ENCODE measurements at regions not wholly inside any gene's neighbourhood (a gene's known extent, or its start where the extent isn't known, plus 50 kb on each side); places are given as distances from the start of the nearest gene placed in this dataset.

GRCh38 chr2:146295080-146295670, 1549.7 kb upstream of the ACVR2A start:
- Histone ChIP-seq H3K9ac (ENCODE audit: low read depth, low read length) (no peak overlapping the region), H3K36me3 (ENCODE audit: control insufficient read depth, insufficient read depth, low read length) (no peaks in the 10 kb centered on the region), H3K4me1 (ENCODE audit: control insufficient read depth, insufficient read depth, low read length) (no peaks in the 10 kb centered on the region), H3K27me3 (ENCODE audit: control insufficient read depth, insufficient read depth, low read length) (no peaks in the 10 kb centered on the region), H3K9me3 (ENCODE audit: control insufficient read depth, insufficient read depth, low read length) (peaks cover 30% of the 10 kb centered on the region), H3K27ac (ENCODE audit: low read depth, low read length) (no peak overlapping the region), H3K4me3 (ENCODE audit: low read depth, low read length) (no peak overlapping the region)

DNA sequence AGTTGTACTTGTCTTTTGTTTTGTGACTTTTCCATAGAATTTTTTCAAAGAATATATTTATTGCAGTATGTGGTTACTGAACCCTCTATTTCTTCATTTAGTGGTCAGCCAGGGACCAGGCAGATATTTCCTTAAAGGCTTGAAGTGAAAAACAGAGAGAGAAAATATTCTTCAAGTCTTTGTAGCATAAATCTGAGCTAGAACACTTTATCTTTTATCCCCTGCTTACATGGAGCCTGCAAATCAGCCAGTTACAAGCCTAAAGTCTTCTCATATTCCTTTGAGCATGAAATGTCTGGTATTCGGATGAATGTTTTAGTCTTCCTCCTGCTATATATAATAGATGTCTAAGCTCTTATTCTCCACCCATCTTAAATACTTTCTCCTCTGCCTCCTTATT, 1557.5 kb upstream of the ACVR2A start:
- Histone ChIP-seq H3K9ac (ENCODE audit: low read depth, low read length) (no peak overlapping the region), H3K9me3 (ENCODE audit: control insufficient read depth, insufficient read depth, low read length) (peaks cover 4% of the 10 kb centered on the region; the same call in 1 of the 2 replicates), H3K4me3 (ENCODE audit: low read depth, low read length) (no peak overlapping the region), H3K4me1 (ENCODE audit: control insufficient read depth, insufficient read depth, low read length) (no peaks in the 10 kb centered on the region), H3K27me3 (ENCODE audit: control insufficient read depth, insufficient read depth, low read length) (no peaks in the 10 kb centered on the region), H3K27ac (ENCODE audit: low read depth, low read length) (no peak overlapping the region), H3K36me3 (ENCODE audit: control insufficient read depth, insufficient read depth, low read length) (no peaks in the 10 kb centered on the region)

DNA sequence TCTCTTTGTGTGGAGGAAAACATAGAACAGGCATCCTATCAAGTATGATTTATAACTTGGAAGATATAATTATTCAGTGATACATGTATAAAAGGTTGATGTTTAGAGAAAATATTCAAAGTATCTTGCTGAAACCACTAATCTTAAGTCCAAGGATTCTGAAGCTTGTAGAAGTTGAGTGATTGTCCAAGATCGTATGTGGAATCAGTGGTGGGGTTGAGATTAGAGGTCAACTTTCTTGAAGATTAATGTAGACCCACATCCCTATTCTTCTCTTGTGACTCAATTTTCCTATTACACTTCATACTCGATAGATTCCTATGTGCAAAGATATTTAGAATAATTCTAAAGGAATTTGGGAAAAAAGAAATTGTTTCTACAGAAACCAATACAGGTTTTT, 1565.9 kb upstream of the ACVR2A start:
- Histone ChIP-seq H3K27me3 (ENCODE audit: control insufficient read depth, insufficient read depth, low read length) (no peaks in the 10 kb centered on the region), H3K9me3 (ENCODE audit: control insufficient read depth, insufficient read depth, low read length) (no peaks in the 10 kb centered on the region), H3K9ac (ENCODE audit: low read depth, low read length) (no peak overlapping the region), H3K4me3 (ENCODE audit: low read depth, low read length) (no peak overlapping the region), H3K4me1 (ENCODE audit: control insufficient read depth, insufficient read depth, low read length) (no peaks in the 10 kb centered on the region), H3K36me3 (ENCODE audit: control insufficient read depth, insufficient read depth, low read length) (no peaks in the 10 kb centered on the region), H3K27ac (ENCODE audit: low read depth, low read length) (no peak overlapping the region)

GRCh38 chr2:146271131-146271831, 1573.5 kb upstream of the ACVR2A start:
- no peak overlapping the region for H3K4me3 ChIP-seq (ENCODE audit: low read depth, low read length)
- peaks cover 7% of the 10 kb centered on the region; the same call in 1 of the 2 replicates for H3K4me1 ChIP-seq (ENCODE audit: control insufficient read depth, insufficient read depth, low read length)

GRCh38 chr2:146270618-146271017, 1574.2 kb upstream of the ACVR2A start:
- H3K4me1 ChIP-seq (ENCODE audit: control insufficient read depth, insufficient read depth, low read length), result peaks cover 7% of the 10 kb centered on the region; the same call in 1 of the 2 replicates
- H3K36me3 ChIP-seq (ENCODE audit: control insufficient read depth, insufficient read depth, low read length), result no peaks in the 10 kb centered on the region
- H3K4me3 ChIP-seq (ENCODE audit: low read depth, low read length), result no peak overlapping the region
- no peak overlapping the region for H3K27ac ChIP-seq (ENCODE audit: low read depth, low read length)
- H3K9ac ChIP-seq (ENCODE audit: low read depth, low read length), result no peak overlapping the region
- no peaks in the 10 kb centered on the region for H3K27me3 ChIP-seq (ENCODE audit: control insufficient read depth, insufficient read depth, low read length)
- no peaks in the 10 kb centered on the region for H3K9me3 ChIP-seq (ENCODE audit: control insufficient read depth, insufficient read depth, low read length)

More at GRCh38 chr2:146271131-146271831, 1573.5 kb upstream of the ACVR2A start:
- Histone ChIP-seq H3K27me3 (ENCODE audit: control insufficient read depth, insufficient read depth, low read length) (no peaks in the 10 kb centered on the region), H3K9me3 (ENCODE audit: control insufficient read depth, insufficient read depth, low read length) (no peaks in the 10 kb centered on the region), H3K36me3 (ENCODE audit: control insufficient read depth, insufficient read depth, low read length) (no peaks in the 10 kb centered on the region), H3K9ac (ENCODE audit: low read depth, low read length) (no peak overlapping the region), H3K27ac (ENCODE audit: low read depth, low read length) (no peak overlapping the region)

DNA sequence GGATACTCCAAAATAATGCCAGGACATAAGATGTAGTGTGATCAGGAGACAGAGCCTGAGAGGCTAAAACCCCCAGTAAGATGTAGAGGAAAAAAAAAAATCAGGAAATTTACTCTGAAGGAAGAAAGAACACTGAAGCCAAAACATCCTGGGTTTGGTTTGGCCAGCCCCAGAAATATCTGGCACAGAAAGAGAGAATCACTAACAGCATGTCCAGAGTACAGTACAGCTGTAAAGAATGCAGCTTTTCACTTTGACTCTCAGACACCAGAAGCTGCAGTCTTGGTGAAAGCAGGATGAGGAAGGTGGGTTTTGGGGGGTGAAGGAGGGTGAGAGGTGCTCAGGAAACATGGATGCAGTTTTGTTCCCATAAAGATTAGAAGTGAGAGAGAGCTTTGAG, 1577.7 kb upstream of the ACVR2A start:
- Histone ChIP-seq H3K4me1 (ENCODE audit: control insufficient read depth, insufficient read depth, low read length) (peaks cover 7% of the 10 kb centered on the region; the same call in 1 of the 2 replicates), H3K4me3 (ENCODE audit: low read depth, low read length) (no peak overlapping the region), H3K27ac (ENCODE audit: low read depth, low read length) (no peak overlapping the region), H3K27me3 (ENCODE audit: control insufficient read depth, insufficient read depth, low read length) (no peaks in the 10 kb centered on the region), H3K9me3 (ENCODE audit: control insufficient read depth, insufficient read depth, low read length) (no peaks in the 10 kb centered on the region), H3K36me3 (ENCODE audit: control insufficient read depth, insufficient read depth, low read length) (no peaks in the 10 kb centered on the region), H3K9ac (ENCODE audit: low read depth, low read length) (no peak overlapping the region)

DNA sequence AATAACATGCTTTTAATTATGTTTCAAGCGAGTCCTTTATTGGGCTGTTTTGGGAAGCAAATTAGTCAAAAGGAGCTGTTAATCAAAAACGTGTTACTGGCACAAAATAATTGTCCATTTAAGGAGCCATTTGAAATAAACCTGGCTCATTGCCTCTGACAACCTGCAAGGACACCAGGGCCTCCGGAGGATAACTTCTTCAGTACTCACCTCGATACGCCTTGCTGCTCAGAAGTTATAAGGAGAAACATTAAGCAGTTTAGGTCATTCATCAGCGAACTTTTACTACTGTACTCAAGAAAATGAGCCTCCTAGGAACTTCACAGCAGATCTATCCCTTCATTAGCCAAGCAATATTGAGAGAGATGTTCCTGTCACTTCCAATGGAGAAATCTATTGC, 1579.2 kb upstream of the ACVR2A start:
- Histone ChIP-seq H3K9me3 (ENCODE audit: control insufficient read depth, insufficient read depth, low read length) (no peaks in the 10 kb centered on the region), H3K36me3 (ENCODE audit: control insufficient read depth, insufficient read depth, low read length) (no peaks in the 10 kb centered on the region), H3K27me3 (ENCODE audit: control insufficient read depth, insufficient read depth, low read length) (no peaks in the 10 kb centered on the region), H3K4me1 (ENCODE audit: control insufficient read depth, insufficient read depth, low read length) (no peaks in the 10 kb centered on the region), H3K27ac (ENCODE audit: low read depth, low read length) (no peak overlapping the region), H3K4me3 (ENCODE audit: low read depth, low read length) (no peak overlapping the region), H3K9ac (ENCODE audit: low read depth, low read length) (no peak overlapping the region)

DNA sequence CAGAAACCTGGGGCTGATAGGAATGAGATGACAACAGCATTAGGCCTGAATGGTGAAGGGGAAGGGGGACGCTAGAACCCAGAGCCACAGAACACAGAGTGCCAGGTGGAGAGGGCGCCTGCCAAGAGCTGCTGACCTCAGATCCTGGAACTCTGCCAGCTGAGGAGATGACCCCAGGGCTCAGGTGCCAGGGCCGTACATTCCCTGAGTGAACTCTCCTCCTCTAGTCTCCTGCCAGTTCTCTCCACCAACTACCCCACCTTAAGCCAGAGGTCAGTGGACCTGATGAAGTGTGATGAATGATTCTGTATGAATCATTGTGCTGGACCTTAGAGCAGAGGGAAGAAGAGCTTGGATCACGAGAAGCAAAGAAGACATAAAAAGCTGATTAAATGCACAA, 1582.2 kb upstream of the ACVR2A start:
- no peaks in the 10 kb centered on the region for H3K36me3 ChIP-seq (ENCODE audit: control insufficient read depth, insufficient read depth, low read length)
- H3K27me3 ChIP-seq (ENCODE audit: control insufficient read depth, insufficient read depth, low read length), result no peaks in the 10 kb centered on the region

DNA sequence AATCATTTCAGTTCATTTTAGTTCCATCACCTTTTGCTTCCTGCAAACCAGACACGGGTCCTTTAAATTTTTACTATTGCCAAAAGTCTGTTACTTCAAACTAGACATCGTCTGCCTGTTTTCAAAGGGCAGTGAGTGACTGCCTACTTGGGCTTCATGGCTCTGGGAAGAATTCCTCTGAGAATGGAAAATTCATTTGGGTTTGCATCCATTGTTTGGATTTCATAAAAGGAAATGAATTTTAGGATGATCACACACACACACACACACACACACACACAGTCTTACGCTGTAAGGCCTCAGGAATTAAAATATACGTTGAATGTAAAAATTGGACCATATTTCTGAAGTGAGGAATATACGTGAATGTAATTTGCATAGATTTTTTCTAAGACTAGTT, 1584.3 kb upstream of the ACVR2A start:
- Histone ChIP-seq H3K36me3 (ENCODE audit: control insufficient read depth, insufficient read depth, low read length) (no peaks in the 10 kb centered on the region), H3K4me3 (ENCODE audit: low read depth, low read length) (no peak overlapping the region), H3K9ac (ENCODE audit: low read depth, low read length) (no peak overlapping the region)

More for the DNA sequence above, 1582.2 kb upstream of the ACVR2A start:
- Histone ChIP-seq H3K4me3 (ENCODE audit: low read depth, low read length) (no peak overlapping the region), H3K9ac (ENCODE audit: low read depth, low read length) (no peak overlapping the region), H3K4me1 (ENCODE audit: control insufficient read depth, insufficient read depth, low read length) (no peaks in the 10 kb centered on the region), H3K27ac (ENCODE audit: low read depth, low read length) (no peak overlapping the region), H3K9me3 (ENCODE audit: control insufficient read depth, insufficient read depth, low read length) (no peaks in the 10 kb centered on the region)

DNA sequence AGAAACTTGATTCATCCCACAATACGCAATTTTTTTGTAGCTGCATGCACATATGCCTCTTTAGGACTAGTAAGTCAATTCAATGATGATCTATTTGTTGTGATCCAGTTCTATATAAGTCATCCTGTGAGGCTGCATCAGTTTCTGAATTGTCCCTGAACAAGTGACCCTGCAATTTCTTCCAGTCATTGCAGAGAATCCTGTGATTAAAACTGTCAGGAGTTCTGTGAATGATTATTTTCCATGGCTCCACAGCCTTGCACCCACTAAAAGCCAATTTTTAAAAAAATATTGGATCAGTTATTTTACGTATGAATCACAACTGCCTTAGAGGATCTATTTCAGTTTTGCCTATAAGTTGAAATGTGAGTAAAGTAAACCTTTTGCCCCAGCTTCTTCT, 1585.0 kb upstream of the ACVR2A start:
- H3K27ac ChIP-seq (ENCODE audit: low read depth, low read length), result no peak overlapping the region
- H3K27me3 ChIP-seq (ENCODE audit: control insufficient read depth, insufficient read depth, low read length), result no peaks in the 10 kb centered on the region
- no peak overlapping the region for H3K4me3 ChIP-seq (ENCODE audit: low read depth, low read length)
- no peaks in the 10 kb centered on the region for H3K36me3 ChIP-seq (ENCODE audit: control insufficient read depth, insufficient read depth, low read length)
- H3K9ac ChIP-seq (ENCODE audit: low read depth, low read length), result no peak overlapping the region
- no peaks in the 10 kb centered on the region for H3K9me3 ChIP-seq (ENCODE audit: control insufficient read depth, insufficient read depth, low read length)
- no peaks in the 10 kb centered on the region for H3K4me1 ChIP-seq (ENCODE audit: control insufficient read depth, insufficient read depth, low read length)

More for the DNA sequence above, 1584.3 kb upstream of the ACVR2A start:
- Histone ChIP-seq H3K4me1 (ENCODE audit: control insufficient read depth, insufficient read depth, low read length) (no peaks in the 10 kb centered on the region), H3K27me3 (ENCODE audit: control insufficient read depth, insufficient read depth, low read length) (no peaks in the 10 kb centered on the region), H3K27ac (ENCODE audit: low read depth, low read length) (no peak overlapping the region), H3K9me3 (ENCODE audit: control insufficient read depth, insufficient read depth, low read length) (no peaks in the 10 kb centered on the region)

- H3K27me3 ChIP-seq (ENCODE audit: control insufficient read depth, insufficient read depth, low read length), result no peaks in the 10 kb centered on the region
- H3K36me3 ChIP-seq (ENCODE audit: control insufficient read depth, insufficient read depth, low read length), result no peaks in the 10 kb centered on the region
- H3K9ac ChIP-seq (ENCODE audit: low read depth, low read length), result no peak overlapping the region
- H3K9me3 ChIP-seq (ENCODE audit: control insufficient read depth, insufficient read depth, low read length), result no peaks in the 10 kb centered on the region
- no peak overlapping the region for H3K27ac ChIP-seq (ENCODE audit: low read depth, low read length)
- H3K4me3 ChIP-seq (ENCODE audit: low read depth, low read length), result no peak overlapping the region
- no peaks in the 10 kb centered on the region; the same call in 1 of the 2 replicates for H3K4me1 ChIP-seq (ENCODE audit: control insufficient read depth, insufficient read depth, low read length)
These were observed 1586.8 kb upstream of the ACVR2A start for GRCh38 chr2:146258071-146258470.

Measured in HUES48 (cell line).